H9 (cell line): ENCODE measurements at regions not wholly inside any gene's neighbourhood (a gene's known extent, or its start where the extent isn't known, plus 50 kb on each side); places are given as distances from the start of the nearest gene placed in this dataset.

ENCODE experiments used
- DNase-seq: peaks from one replicate; pipeline ENCODE4 v3.0.0-alpha.2; 2017
- H2AFZ ChIP-seq: one replicate; pipeline ENCODE4 v1.6.1; 2013; ENCODE audit warnings: mild to moderate bottlenecking, low read length, control low read depth, moderate library complexity
- H2AK5ac ChIP-seq: 2 replicates; pipeline ENCODE4 v1.6.1; 2013; ENCODE audit warnings: low read length, control low read depth, mixed read lengths; ENCODE audit not compliant: insufficient read length
- H2BK120ac ChIP-seq: one replicate; pipeline ENCODE4 v1.6.1; 2013; ENCODE audit warnings: low read depth, mild to moderate bottlenecking, low read length, control low read depth, inconsistent platforms; ENCODE audit not compliant: poor library complexity, severe bottlenecking
- H2BK12ac ChIP-seq: 2 replicates; pipeline ENCODE4 v1.6.1; 2013; ENCODE audit warnings: low read length, control low read depth, mixed read lengths, low read depth; ENCODE audit not compliant: insufficient read length
- H2BK15ac ChIP-seq: 2 replicates; pipeline ENCODE4 v1.6.1; 2013; ENCODE audit warnings: low read depth, low read length, control low read depth
- H2BK20ac ChIP-seq: one replicate; pipeline ENCODE4 v1.6.1; 2013; ENCODE audit warnings: low read depth, mild to moderate bottlenecking, low read length, control low read depth, inconsistent platforms; ENCODE audit not compliant: poor library complexity, severe bottlenecking
- H2BK5ac ChIP-seq: 2 replicates; pipeline ENCODE4 v1.6.1; 2013; ENCODE audit warnings: low read length, control low read depth, mixed read lengths; ENCODE audit not compliant: insufficient read length
- H3K14ac ChIP-seq: 2 replicates; pipeline ENCODE4 v1.6.1; 2013; ENCODE audit warnings: low read length, control low read depth; ENCODE audit not compliant: insufficient read depth
- H3K18ac ChIP-seq: 2 replicates; pipeline ENCODE4 v1.6.1; 2013; ENCODE audit warnings: low read depth, mild to moderate bottlenecking, mixed read lengths, low read length, control low read depth; ENCODE audit not compliant: insufficient read length
- H3K23ac ChIP-seq: 2 replicates; pipeline ENCODE4 v1.6.1; 2013; ENCODE audit warnings: low read length, control low read depth, mixed read lengths, low read depth; ENCODE audit not compliant: insufficient read length
- H3K23me2 ChIP-seq: 2 replicates; pipeline ENCODE4 v1.6.1; 2013; ENCODE audit warnings: low read depth, mild to moderate bottlenecking, mixed read lengths, low read length, control low read depth; ENCODE audit not compliant: insufficient read length, poor library complexity, severe bottlenecking
- H3K27ac ChIP-seq: 2 replicates; pipeline ENCODE4 v1.5.1; 2013; ENCODE audit warnings: low read length, control low read depth, mixed read lengths, low read depth; ENCODE audit not compliant: insufficient read length
- H3K27me3 ChIP-seq: 2 replicates; pipeline ENCODE4 v1.6.1; 2013; ENCODE audit warnings: low read length, control low read depth, inconsistent platforms; ENCODE audit not compliant: insufficient read depth
- H3K4ac ChIP-seq: 2 replicates; pipeline ENCODE4 v1.6.1; 2013; ENCODE audit warnings: low read depth, mild to moderate bottlenecking, control low read depth, inconsistent platforms, low read length, moderate library complexity
- H3K4me1 ChIP-seq: 2 replicates; pipeline ENCODE4 v1.6.1; 2013; ENCODE audit warnings: low read length, control low read depth, inconsistent platforms; ENCODE audit not compliant: insufficient read depth
- H3K4me2 ChIP-seq: 2 replicates; pipeline ENCODE4 v1.6.1; 2013; ENCODE audit warnings: low read length, control low read depth, mixed read lengths; ENCODE audit not compliant: insufficient read length, insufficient read depth
- H3K56ac ChIP-seq: 2 replicates; pipeline ENCODE4 v1.6.1; 2013; ENCODE audit warnings: low read depth, mild to moderate bottlenecking, mixed read lengths, low read length, control low read depth; ENCODE audit not compliant: insufficient read length
- H3K79me1 ChIP-seq: 2 replicates; pipeline ENCODE4 v1.6.1; 2013; ENCODE audit warnings: low read depth, mild to moderate bottlenecking, moderate library complexity, low read length, control low read depth, inconsistent platforms; ENCODE audit not compliant: insufficient read depth, poor library complexity, severe bottlenecking
- H3K79me2 ChIP-seq: 2 replicates; pipeline ENCODE4 v1.6.1; 2013; ENCODE audit warnings: low read length, control low read depth, inconsistent platforms; ENCODE audit not compliant: insufficient read depth
- H3K9ac ChIP-seq: 2 replicates; pipeline ENCODE4 v1.6.1; 2013; ENCODE audit warnings: low read length, control low read depth, mixed read lengths; ENCODE audit not compliant: insufficient read length; ENCODE audit errors: extremely low read depth
- H3K9me3 ChIP-seq: one replicate; pipeline ENCODE4 v1.6.1; 2013; ENCODE audit warnings: low read depth, low read length, inconsistent platforms; ENCODE audit not compliant: control insufficient read depth
- H3T11ph ChIP-seq: one replicate; pipeline ENCODE4 v1.6.1; 2013; ENCODE audit warnings: mild to moderate bottlenecking, low read length, control low read depth, inconsistent platforms
- H4K20me1 ChIP-seq: one replicate; pipeline ENCODE4 v1.6.1; 2013; ENCODE audit not compliant: control insufficient read depth, insufficient read length, insufficient read depth
- H4K5ac ChIP-seq: 2 replicates; pipeline ENCODE4 v1.6.1; 2013; ENCODE audit warnings: low read depth, mild to moderate bottlenecking, mixed read lengths, low read length, control low read depth; ENCODE audit not compliant: insufficient read length
- H4K8ac ChIP-seq: replicated peaks from 2 replicates; pipeline ENCODE4 v1.6.1; 2013; ENCODE audit warnings: low read length, control low read depth, mixed read lengths, low read depth; ENCODE audit not compliant: insufficient read length
- H4K91ac ChIP-seq: 2 replicates; pipeline ENCODE4 v1.6.1; 2013; ENCODE audit warnings: low read depth, mild to moderate bottlenecking, moderate library complexity, mixed read lengths, low read length, control low read depth; ENCODE audit not compliant: insufficient read length
- H3K27ac Mint-ChIP-seq, 3 experiments: 2 replicates in 2 of 3; 3 replicates in 1 of 3; pipeline ENCODE4 v1.8.0; 2020 to 2021; ENCODE audit warnings: mixed read lengths in 3 of 3, mild to moderate bottlenecking in 1 of 3, moderate library complexity in 1 of 3
- H3K27me3 Mint-ChIP-seq: 2 replicates; pipeline ENCODE4 v1.8.0; 2021; ENCODE audit warnings: low read depth, mild to moderate bottlenecking, moderate library complexity, mixed read lengths
- H3K36me3 Mint-ChIP-seq, 3 experiments: 2 replicates in 2 of 3; 3 replicates in 1 of 3; pipeline ENCODE4 v1.8.0; 2020 to 2021; ENCODE audit warnings: low read depth in 3 of 3, mixed read lengths in 3 of 3; ENCODE audit not compliant: insufficient read depth in 1 of 3
- H3K4me1 Mint-ChIP-seq, 2 experiments: 2 replicates each; pipeline ENCODE4 v1.8.0; 2020; ENCODE audit warnings: mixed read lengths in 2 of 2
- H3K4me3 Mint-ChIP-seq, 2 experiments: 2 replicates in 1 of 2; 3 replicates in 1 of 2; pipeline ENCODE4 v1.8.0; 2020 to 2021; ENCODE audit warnings: mild to moderate bottlenecking in 2 of 2, mixed read lengths in 2 of 2, moderate library complexity in 1 of 2
- H3K9me3 Mint-ChIP-seq, 2 experiments: 2 replicates in 1 of 2; 3 replicates in 1 of 2; pipeline ENCODE4 v1.8.0; 2020; ENCODE audit warnings: mild to moderate bottlenecking in 2 of 2, mixed read lengths in 2 of 2, moderate library complexity in 1 of 2
- WGBS: extraction: QIAGEN DNeasy Blood & Tissue Kit; methylation state at CpG from one replicate; pipeline ENCODE4 v1.1.7; 2013; ENCODE audit warnings: missing lambda C conversion rate, low lambda C conversion rate, mixed read lengths; ENCODE audit not compliant: insufficient read length; ENCODE audit errors: extremely low coverage; 5-methylcytosine and 5-hydroxymethylcytosine counted together
- TF ChIP-seq, protein P1 (sequence below): fragments of 200-600 bp; sonication (generic); conservative IDR thresholded peaks from 3 replicates; pipeline ENCODE4 v1.8.0; 2021; ENCODE audit warnings: antibody characterized with exemption, mild to moderate bottlenecking

GRCh38 chr10:78474743-78475142, 441.1 kb downstream of the RPS24 start:
- no peak overlapping the region for H3K56ac ChIP-seq
- Mint-ChIP-seq H3K36me3 (peaks cover 0 to 4% (median 0%) of the 10 kb centered on the region in 3 experiments; a peak in 2 of 7 replicates), H3K9me3 (peaks cover under 1 to 1% of the 10 kb centered on the region in 2 experiments; a peak in 2 of 5 replicates), H3K4me1 (peaks cover 14 to 26% of the 10 kb centered on the region in 2 experiments), H3K27me3 (peaks cover 6% of the 10 kb centered on the region), H3K4me3 (no peak overlapping the region), H3K27ac (no peak overlapping the region)
- H3K18ac ChIP-seq: no peak overlapping the region
- H3K14ac ChIP-seq: no peak overlapping the region
- no peak overlapping the region for H3T11ph ChIP-seq
- H4K91ac ChIP-seq: no peak overlapping the region
- no peak overlapping the region for H2BK12ac ChIP-seq
- H2AFZ ChIP-seq: no peak overlapping the region
- no peak overlapping the region for H4K8ac ChIP-seq
- TF ChIP-seq, protein P1, sequence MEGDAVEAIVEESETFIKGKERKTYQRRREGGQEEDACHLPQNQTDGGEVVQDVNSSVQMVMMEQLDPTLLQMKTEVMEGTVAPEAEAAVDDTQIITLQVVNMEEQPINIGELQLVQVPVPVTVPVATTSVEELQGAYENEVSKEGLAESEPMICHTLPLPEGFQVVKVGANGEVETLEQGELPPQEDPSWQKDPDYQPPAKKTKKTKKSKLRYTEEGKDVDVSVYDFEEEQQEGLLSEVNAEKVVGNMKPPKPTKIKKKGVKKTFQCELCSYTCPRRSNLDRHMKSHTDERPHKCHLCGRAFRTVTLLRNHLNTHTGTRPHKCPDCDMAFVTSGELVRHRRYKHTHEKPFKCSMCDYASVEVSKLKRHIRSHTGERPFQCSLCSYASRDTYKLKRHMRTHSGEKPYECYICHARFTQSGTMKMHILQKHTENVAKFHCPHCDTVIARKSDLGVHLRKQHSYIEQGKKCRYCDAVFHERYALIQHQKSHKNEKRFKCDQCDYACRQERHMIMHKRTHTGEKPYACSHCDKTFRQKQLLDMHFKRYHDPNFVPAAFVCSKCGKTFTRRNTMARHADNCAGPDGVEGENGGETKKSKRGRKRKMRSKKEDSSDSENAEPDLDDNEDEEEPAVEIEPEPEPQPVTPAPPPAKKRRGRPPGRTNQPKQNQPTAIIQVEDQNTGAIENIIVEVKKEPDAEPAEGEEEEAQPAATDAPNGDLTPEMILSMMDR: no peak
- H3K4ac ChIP-seq: no peak overlapping the region
- H3K27me3 ChIP-seq: no peaks in the 10 kb centered on the region
- no peak overlapping the region for H2BK5ac ChIP-seq
- no peak overlapping the region for H3K27ac ChIP-seq
- no peak overlapping the region for H4K5ac ChIP-seq
- no peaks in the 10 kb centered on the region for H3K23me2 ChIP-seq
- H3K79me1 ChIP-seq: no peaks in the 10 kb centered on the region
- H4K20me1 ChIP-seq: no peaks in the 10 kb centered on the region
- no peak overlapping the region for H2BK20ac ChIP-seq
- H3K9ac ChIP-seq: no peak overlapping the region
- WGBS: no CpG with 5 or more reads among the region's 3 CpGs
- no peak overlapping the region for H3K4me2 ChIP-seq
- no peaks in the 10 kb centered on the region for H3K79me2 ChIP-seq
- H3K4me1 ChIP-seq: no peaks in the 10 kb centered on the region; the same call in 1 of the 2 replicates
- no peaks in the 10 kb centered on the region for H3K9me3 ChIP-seq
- no peak overlapping the region for H3K23ac ChIP-seq
- no peak overlapping the region for H2AK5ac ChIP-seq
- no peak overlapping the region for H2BK120ac ChIP-seq
- no peak overlapping the region for H2BK15ac ChIP-seq
- no peak for DNase-seq
